Neural crest cell (in vitro differentiated cells): ENCODE measurements at regions not wholly inside any gene's neighbourhood (a gene's known extent, or its start where the extent isn't known, plus 50 kb on each side); places are given as distances from the start of the nearest gene placed in this dataset.

Experiments used
- DNase-seq: peaks from one replicate; pipeline ENCODE4 v3.0.0; 2021; ENCODE audit warnings: low read depth, mixed read lengths, low spot score
- H3K27ac Mint-ChIP-seq: one replicate; pipeline ENCODE4 v1.8.0; 2021; ENCODE audit warnings: mild to moderate bottlenecking, mixed read lengths; ENCODE audit not compliant: unreplicated experiment
- H3K27me3 Mint-ChIP-seq: 2 replicates; pipeline ENCODE4 v1.8.0; 2021; ENCODE audit warnings: low read depth, mild to moderate bottlenecking, mixed read lengths
- H3K36me3 Mint-ChIP-seq: 2 replicates; pipeline ENCODE4 v1.8.0; 2021; ENCODE audit warnings: low read depth, mild to moderate bottlenecking, mixed read lengths
- H3K4me1 Mint-ChIP-seq: 2 replicates; pipeline ENCODE4 v1.8.0; 2021; ENCODE audit warnings: mixed read lengths
- H3K4me3 Mint-ChIP-seq: one replicate; pipeline ENCODE4 v1.8.0; 2021; ENCODE audit warnings: mild to moderate bottlenecking, mixed read lengths
- H3K9me3 Mint-ChIP-seq: 2 replicates; pipeline ENCODE4 v1.8.0; 2021; ENCODE audit warnings: mixed read lengths
- TF ChIP-seq, protein P1 (sequence below): fragments of 200-600 bp; sonication (generic); conservative IDR thresholded peaks from 2 replicates; pipeline ENCODE4 v1.5.0; 2021; ENCODE audit warnings: antibody characterized with exemption, mild to moderate bottlenecking

DNA sequence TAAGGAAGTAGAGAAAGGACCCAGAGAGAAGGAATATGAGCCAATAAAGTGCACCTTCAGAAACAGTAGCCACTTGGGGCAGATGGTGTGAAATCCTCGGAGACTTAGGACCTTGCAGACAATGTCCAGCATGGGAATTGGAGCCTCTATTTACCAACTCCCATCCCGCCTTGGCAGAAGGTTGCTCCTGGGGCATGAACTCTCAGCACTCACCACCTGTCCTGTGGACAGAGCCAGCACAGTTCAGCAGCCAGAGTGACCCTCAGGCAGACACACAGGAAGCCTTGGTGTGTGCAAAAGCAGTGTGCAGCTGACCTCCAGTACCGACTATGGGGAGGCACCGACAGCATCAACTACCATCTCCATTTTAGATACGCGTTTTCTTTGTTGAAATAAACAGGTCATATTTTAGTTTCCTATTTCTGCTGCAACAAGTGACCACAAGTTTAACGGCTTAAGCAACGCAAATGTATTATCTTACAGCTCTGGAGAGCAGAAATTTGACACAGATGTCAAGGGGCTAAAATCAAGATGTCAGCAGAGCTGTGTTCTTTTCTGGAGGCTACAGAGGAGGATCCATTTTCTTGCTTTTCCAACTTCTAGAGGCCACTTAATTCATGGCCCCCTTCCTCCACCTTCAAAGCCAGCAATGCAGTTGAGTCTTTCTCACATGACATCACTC is 428.1 kb downstream of the MED13L start:
- no peaks in the 10 kb centered on the region for H3K36me3 Mint-ChIP-seq
- DNase-seq: no peak
- no peak overlapping the region for H3K27ac Mint-ChIP-seq
- H3K4me1 Mint-ChIP-seq: no peaks in the 10 kb centered on the region
- H3K4me3 Mint-ChIP-seq: no peak overlapping the region
- H3K27me3 Mint-ChIP-seq: peaks cover 15% of the 10 kb centered on the region
- H3K9me3 Mint-ChIP-seq: peaks cover 4% of the 10 kb centered on the region
- TF ChIP-seq, protein P1, sequence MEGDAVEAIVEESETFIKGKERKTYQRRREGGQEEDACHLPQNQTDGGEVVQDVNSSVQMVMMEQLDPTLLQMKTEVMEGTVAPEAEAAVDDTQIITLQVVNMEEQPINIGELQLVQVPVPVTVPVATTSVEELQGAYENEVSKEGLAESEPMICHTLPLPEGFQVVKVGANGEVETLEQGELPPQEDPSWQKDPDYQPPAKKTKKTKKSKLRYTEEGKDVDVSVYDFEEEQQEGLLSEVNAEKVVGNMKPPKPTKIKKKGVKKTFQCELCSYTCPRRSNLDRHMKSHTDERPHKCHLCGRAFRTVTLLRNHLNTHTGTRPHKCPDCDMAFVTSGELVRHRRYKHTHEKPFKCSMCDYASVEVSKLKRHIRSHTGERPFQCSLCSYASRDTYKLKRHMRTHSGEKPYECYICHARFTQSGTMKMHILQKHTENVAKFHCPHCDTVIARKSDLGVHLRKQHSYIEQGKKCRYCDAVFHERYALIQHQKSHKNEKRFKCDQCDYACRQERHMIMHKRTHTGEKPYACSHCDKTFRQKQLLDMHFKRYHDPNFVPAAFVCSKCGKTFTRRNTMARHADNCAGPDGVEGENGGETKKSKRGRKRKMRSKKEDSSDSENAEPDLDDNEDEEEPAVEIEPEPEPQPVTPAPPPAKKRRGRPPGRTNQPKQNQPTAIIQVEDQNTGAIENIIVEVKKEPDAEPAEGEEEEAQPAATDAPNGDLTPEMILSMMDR: no peak

DNA sequence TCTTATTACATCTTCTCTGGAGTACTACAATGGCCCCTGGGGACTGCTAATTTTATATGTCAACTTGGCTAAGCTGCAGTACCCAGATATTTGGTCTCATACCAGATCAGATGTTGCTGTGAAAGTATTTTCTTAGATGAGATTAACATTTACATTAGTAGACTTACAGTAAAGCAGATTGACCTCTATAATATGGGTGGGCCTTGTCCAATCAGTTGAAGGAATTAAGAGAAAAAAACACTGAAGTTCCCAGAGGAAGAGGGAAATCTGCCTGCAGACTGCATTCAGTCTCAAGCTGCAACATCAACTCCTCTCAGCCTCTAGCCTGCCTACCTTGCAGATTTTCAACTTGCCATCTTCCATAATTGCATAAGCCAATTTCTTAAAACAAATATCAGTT is 430.1 kb downstream of the MED13L start:
- DNase-seq: no peak
- Mint-ChIP-seq H3K36me3 (no peaks in the 10 kb centered on the region), H3K27ac (no peak overlapping the region), H3K27me3 (peaks cover 10% of the 10 kb centered on the region), H3K4me3 (no peak overlapping the region), H3K4me1 (no peaks in the 10 kb centered on the region), H3K9me3 (peaks cover 4% of the 10 kb centered on the region)
- TF ChIP-seq, protein P1: no peak

DNA sequence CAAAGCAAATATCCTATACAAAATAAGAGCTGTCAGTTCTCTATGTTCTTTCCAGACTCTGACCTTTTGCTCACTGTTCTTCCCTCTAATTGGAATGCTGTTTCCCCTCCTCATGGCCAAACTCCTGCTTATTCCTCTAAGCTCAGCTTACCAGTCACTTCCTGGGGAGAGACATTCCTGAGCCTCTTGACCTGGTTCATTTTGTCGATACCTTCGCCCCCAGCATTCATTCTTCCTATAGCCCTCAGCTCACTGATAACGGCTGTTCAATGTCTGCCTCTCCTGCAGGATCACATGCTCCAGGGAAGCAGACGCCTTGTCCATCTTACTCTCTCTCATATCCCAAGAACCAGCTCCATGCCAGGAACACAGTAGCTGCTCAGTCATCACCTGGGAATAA is 431.0 kb downstream of the MED13L start:
- H3K4me1 Mint-ChIP-seq: no peaks in the 10 kb centered on the region

DNA sequence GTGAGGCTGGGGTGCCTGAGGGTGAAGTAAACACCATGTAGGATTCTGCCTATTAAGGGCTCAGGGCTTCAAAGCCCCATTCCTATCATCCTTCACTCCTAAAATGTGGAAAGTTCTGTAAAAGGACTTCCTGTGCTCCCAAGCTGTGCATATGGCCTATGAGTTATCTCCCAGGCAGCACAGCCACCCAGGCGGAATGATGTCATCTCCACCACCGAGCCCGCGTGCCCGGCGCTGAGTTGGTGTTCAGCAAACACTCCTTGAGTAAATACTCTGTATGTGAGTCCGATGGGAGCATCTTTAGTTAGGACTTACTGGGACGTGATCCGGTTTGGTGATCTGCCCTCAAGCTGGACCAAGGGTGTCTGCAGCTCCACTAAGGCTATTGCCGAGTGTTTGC is 437.3 kb downstream of the MED13L start:
- TF ChIP-seq, protein P1: no peak
- H3K4me1 Mint-ChIP-seq: no peaks in the 10 kb centered on the region
- H3K27ac Mint-ChIP-seq: no peak overlapping the region
- peaks cover 10% of the 10 kb centered on the region for H3K27me3 Mint-ChIP-seq
- no peaks in the 10 kb centered on the region for H3K36me3 Mint-ChIP-seq
- H3K4me3 Mint-ChIP-seq: no peak overlapping the region
- no peaks in the 10 kb centered on the region for H3K9me3 Mint-ChIP-seq
- no peak for DNase-seq

More for the DNA sequence above, 431.0 kb downstream of the MED13L start:
- no peaks in the 10 kb centered on the region for H3K36me3 Mint-ChIP-seq
- H3K9me3 Mint-ChIP-seq: peaks cover 4% of the 10 kb centered on the region
- peaks cover 10% of the 10 kb centered on the region for H3K27me3 Mint-ChIP-seq
- TF ChIP-seq, protein P1: no peak
- no peak overlapping the region for H3K27ac Mint-ChIP-seq
- H3K4me3 Mint-ChIP-seq: no peak overlapping the region
- no peak for DNase-seq

DNA sequence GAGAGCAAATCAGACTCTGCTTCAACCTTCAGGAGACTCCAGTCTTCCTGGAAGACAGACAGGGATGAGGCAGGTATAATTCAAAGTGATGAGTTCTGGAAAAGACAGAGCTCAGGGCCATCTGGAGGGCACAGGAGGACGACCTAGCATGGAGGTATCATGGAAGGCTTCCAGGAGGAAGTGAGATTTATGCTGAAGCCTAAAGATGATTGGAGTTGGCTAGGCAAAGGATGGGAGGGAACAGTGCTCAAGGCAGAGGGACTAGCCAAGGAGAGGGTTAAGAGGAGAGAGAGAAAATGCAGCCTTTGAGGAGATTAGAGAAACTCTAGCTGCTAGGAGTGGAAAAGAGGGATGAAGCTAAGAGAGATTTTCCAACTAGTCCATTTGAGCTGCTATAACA is 438.5 kb downstream of the MED13L start:
- DNase-seq: no peak
- Mint-ChIP-seq H3K27ac (peak overlapping the region; percentile 53), H3K36me3 (no peaks in the 10 kb centered on the region), H3K9me3 (no peaks in the 10 kb centered on the region), H3K4me1 (no peaks in the 10 kb centered on the region), H3K27me3 (peaks cover 8% of the 10 kb centered on the region), H3K4me3 (no peak overlapping the region)
- TF ChIP-seq, protein P1: no peak
